AG08396 (cell line): ENCODE measurements at regions not wholly inside any gene's neighbourhood (a gene's known extent, or its start where the extent isn't known, plus 50 kb on each side); places are given as distances from the start of the nearest gene placed in this dataset.
"Not testable (repeated sequence)": the region's sequence is repeated elsewhere in the genome, so short reads cannot be mapped to it uniquely, and the experiment has no call there.

Experiments used
- DNase-seq: peaks from one replicate; pipeline ENCODE4 v3.0.0; 2012; ENCODE audit warnings: low spot score, mixed read lengths

DNA sequence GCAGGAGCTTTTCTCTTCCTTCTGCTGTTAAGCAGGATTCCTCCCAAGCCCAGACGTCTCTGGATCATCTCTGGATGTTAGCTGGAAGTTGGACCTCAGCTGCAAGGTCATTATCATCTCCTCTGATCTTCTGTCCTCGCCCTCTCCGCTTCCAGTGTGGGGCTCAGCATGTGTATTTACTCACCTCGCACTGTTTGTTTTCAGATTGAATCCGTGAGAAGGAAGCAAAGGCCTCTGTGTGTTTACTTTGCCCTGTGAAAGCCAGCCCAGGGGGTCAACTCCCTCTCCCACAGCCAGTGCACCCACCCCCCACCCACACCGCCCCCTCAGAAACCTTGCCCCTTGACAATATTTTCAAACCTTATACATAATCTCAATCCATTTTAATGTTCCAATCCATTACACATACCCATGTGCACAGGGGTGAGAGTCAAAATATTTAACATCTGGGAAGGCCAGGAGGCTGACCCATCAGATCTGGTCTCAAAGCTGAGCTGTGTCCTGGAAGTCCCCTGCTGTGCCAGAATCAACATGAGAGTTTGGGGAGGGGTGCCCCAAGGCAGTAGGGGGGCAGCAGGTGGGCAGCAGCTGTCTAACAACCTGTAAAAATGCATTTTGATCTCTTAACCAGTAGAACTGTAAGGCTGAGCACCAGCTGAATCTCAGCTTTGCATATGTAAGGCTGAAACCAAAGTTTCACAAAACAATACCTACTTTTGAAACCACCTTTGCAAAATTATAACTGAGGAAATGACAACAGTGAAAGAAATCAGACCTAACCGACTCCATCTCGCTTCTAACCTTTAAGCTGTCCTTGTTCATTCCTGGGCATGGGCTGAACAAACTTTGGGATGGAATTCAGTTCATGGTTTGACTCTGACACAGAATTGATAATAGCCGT, 157.9 kb downstream of the ZNF664 start:
- no peak for DNase-seq

DNA sequence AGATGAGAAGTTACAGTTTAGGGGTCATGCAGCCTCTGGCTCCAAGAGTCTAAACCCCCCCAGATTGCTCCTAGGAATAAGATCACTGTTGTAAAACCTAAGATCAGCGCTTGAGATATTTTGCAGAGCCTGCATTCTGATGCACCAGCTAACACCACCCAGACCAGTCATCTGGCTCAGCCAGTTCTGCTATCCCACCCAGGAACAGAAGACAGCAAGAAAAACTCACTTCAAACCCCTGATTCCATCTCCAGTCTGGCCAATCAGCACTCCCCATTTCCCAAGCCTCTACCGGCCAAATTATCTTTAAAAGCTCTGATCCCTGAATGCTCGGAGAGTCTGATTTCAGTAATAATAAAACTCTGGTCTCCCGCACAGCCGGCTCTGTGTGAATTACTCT, 158.6 kb downstream of the ZNF664 start:
- DNase-seq: no peak

DNA sequence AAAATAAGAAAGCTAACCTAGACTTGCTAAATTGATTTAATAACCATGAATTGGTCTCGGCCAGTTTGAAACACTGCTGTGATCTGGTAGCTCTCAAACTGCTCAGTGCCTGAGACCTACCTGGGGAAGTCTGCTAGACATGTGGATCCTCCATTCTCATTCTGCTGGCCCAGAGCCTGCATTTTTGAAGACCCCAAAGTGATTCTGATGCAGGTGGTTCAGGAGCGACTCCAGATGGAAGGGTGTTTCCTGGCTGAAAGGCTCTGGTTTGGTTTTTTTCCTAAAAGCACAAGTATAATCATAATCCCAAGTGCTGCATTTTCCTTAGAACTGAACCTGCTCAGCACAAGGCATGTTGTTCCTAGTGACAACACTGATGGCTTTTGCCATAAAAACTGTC, 159.5 kb downstream of the ZNF664 start:
- no peak for DNase-seq

DNA sequence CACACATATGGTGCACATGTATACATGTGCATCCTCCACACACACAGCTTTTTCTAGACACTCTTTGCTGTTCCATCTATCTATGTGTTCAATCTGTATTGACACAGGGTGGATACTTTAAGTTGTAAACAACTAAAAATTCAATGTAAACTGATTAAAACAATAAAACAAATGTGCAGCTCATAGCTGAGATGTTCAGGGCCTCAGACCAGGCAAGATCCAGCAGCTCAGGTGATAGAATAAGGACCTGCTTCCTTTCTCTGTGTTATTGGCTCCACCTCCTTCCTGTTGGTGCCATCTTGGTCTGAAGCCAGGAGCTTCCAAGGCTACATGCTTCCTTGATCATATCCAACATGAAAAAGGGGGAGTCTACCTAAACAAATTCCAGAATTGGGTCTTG, 158.1 kb upstream of the RFLNA start:
- no peak for DNase-seq

DNA sequence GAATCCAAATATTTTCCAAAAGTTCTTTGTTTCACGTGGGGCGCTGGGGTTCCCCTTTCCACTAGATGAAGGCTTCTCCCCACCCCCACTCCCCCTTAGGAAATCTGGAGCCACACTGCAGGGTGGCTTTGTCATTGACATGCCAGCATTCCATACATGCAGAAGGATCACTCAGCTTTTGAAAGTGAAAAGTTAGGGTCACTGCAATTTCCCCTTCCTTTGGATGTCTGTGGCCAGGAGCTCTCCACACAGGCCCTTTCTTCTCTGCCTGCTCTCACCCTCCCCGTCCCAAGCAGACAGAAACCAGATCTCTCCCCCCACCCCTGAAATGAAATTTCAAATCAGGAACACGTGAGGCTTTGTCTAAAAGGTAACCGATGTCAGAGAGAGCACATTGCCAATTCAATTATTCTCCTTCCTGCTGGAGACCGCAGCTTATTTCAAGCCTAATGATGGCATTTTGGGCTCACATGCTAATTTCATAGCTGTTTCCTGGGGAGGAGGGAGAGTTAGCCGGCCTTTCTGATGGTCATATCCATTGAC, 153.9 kb upstream of the RFLNA start:
- no peak for DNase-seq

DNA sequence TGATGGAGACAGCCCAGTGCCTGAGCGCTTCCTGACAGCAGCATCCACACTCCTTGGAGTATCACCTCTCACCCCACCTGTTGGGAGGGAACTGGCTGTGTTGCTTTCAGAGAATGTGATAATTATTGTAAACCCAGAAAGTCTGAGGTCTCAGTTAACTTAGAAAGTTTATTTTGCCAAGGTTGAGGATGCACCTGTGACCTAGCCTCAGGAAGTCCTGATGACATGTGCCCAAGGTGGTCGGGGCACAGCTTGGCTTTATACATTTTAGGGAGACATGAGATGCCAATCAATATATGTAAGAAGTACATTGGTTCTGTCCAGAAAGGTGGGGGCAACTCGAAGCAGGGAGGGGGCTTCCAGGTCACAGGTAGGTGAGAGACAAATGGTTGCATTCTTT, 153.3 kb upstream of the RFLNA start:
- not testable (repeated sequence) for DNase-seq

DNA sequence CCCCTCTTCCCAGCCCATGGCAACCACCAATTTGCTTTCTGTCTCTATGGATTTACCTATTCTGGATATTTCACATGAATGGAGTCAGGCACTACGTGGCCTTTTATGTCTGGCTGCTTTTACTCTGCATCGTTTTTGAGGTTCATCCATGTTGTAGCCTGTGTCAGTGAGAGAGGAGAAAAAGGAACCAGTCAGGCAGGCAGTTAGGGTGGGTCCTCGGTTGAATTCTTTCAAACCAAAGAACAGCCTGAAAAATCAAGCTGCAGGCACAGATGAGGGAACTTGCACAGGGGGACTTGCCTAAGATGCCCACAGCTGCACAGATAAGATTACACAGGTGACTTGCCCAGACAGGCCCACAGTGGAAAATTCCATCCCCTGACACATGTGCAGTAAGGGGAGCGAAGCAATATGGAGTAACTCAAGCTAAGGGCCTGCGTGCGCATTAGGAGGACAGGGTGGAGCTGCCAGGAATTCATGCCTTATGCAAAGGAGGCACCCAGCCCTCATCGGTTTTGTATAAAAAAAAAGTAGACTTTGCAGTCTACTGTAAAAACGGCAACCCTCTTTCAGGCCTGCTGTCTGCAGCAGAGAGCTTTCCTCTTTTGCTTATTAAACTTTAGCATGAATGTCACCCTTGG, 152.4 kb upstream of the RFLNA start:
- DNase-seq: no peak

DNA sequence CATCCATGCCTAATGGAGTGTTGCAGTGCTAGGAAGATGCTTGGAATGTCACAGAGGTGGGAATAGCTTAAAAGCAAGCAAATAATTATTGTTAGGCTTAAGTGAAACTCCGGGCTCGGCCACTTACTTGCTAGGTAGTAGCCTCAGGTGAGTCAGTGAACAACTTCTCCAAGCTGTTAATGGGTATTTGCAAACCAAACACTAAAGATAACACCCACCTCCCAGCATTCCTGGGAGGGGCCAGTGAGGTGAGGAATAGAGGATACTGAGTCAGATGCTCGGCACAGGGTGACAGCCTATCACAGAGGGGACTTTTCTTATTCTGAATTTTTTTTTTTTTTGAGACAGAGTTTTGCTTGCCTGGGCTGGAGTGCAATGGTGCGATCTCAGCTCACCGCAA, 151.2 kb upstream of the RFLNA start:
- no peak for DNase-seq

DNA sequence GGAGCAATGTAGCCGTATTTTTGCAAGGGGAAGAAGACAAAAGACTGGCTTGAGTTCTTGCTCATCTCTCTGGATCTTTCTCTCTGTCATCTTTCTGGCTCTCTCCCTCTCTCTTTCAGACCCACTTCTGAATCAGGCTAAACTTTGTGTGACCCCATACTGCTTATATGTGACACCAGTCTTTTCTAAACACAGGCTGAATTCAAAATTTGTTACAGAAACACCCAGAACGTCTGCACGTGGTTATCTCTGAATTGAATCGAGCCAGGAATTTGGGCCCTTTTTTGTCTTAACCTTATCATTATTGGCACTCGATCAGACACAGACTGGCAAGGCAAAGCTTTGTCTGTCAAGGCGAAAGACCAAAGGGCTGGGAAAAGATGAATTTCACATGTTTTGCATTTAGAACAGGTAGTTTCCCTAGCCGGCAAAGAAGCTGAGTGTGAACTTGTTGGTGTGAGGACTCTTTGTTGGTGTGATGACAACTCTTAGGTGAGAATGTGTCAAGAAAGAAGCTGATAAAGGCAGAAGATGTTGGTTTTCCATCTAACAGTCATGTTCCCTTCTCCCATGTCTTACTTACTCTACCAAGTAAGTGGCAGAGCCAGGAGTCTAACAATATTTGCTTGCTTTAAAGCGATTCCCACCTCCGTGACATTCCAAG, 150.2 kb upstream of the RFLNA start:
- DNase-seq: no peak

DNA sequence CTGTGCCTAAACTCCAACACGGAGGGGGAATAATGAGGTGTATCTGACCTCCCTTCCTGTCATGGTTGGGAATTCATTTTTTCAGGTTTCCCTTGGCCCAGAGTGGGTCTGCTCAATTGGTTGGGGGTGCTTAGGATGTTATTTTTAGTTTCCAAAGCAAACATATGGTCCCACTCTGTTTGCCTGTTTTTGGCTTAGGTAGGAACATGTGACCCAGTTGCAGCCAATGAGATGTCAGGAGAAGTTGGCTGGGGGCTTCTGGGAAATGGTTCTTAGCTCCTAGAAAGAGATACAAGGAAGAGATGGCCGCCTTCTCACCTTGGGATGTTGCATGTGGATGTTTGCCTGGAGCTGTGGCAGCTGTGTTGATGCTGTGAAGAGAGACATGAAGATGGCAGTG, 147.9 kb upstream of the RFLNA start:
- DNase-seq: no peak

DNA sequence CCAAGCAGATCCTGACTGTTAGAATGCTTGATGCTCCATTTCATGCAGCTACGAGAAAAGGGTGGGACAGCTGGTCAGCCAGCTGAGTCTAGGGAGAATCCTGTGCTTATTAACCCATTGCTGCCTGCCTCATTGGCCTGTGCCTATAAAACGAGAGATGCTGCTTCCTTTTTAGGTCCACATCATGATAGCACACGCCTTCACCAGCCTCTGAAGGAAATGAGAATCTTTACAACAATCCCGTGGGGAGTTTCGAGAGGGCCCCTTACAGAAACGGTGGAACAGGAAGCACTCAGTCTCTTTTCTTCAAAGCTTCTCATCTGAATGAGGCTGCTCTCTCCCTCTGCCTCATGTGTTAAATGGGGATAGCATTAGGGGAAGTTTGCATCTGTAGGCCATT, 147.3 kb upstream of the RFLNA start:
- no peak for DNase-seq

DNA sequence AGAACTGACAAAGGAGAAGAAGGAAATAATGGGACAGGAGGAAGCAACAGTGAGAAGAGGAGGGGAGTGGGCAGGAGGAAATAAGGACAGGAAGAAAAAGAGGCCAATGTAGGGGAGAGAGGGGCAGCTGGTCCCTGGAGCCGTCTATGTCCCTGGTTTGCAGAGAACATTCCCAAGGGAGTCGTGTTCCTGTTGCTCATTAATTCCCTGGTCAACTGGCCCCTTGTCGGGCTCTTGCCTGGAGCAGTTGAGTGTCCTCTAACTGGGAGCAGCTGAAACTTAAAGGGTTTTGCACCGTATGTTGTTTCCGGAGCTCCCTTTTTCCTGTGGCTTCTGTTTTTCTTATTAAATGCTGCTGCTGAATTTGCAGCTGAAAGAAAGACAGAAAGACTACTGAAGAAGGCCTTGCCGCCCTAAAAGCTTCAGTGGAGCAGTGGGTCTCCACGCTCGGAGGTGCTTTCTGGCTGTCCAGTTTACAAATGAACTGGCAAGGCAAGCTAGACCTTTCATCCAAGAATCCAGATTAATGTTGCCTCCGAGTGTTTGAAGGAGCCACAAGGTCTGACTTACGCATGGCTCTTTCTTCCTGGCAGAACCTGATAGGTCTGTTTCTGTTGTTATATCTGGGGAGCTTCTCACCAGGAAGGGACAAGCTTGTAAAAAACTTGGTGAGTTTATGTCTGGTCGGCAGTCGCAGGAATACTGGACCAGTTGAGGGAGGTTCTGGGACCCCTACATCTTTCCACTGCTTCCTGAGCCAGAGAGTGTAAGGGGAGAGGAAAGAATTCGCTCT, 146.2 kb upstream of the RFLNA start:
- no peak for DNase-seq

DNA sequence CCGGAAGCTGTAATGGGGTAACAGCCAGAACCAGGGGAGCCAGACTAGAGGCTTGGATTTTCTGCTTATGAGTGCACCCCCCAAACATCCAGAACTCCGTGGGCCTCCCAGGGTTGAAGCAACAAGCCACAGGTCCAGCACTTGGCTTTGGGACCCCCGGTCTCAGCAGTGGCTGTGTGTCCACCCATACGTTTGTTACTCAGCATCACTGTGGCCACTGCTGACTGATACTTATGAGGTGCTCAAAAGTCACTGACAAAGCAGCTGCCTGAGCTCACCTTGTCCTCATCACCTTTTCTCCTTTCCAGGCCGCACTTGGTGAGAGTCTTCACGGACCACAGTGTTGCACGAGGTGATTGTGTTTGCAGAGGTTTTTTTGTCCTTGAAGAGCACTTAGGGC, 145.6 kb upstream of the RFLNA start:
- DNase-seq: no peak

DNA sequence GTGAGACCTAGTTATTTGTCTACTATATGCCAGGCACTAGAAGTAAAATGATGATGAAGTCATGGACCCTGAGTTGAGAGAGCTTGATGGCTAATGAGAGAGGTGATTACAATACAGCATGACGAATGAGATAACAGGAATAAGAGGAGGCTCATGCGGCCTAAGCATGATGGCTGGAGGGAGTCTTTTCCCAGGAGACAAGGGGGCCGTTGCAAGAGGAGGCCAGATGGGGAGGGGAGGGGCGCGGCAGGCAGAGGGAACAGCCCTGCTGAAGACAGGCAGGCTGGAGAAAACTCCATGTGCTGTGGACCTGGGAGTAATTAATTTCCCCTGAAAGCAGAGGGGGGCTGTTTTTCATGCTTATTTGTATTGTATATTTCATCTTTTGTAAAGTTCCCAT, 144.7 kb upstream of the RFLNA start:
- no peak for DNase-seq

DNA sequence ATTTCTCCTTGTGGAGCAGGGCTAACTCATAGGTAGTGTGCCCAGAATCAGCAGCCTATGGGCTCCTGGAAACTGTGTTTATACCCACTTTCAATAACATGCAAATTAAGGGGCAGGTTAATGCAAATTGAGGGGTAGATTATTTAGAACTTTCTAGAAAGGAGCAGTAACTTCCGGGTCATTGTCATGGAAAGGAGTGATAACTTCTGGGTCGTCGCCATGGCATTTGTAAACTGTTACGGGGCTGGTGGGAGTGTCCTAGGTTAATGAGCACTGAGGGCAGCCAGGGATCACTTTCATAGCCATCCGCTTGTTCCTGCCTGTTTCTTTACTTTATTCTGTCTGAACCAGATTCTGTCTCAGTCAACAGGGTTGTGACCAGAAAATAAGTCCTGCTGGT, 143.3 kb upstream of the RFLNA start:
- DNase-seq: no peak

DNA sequence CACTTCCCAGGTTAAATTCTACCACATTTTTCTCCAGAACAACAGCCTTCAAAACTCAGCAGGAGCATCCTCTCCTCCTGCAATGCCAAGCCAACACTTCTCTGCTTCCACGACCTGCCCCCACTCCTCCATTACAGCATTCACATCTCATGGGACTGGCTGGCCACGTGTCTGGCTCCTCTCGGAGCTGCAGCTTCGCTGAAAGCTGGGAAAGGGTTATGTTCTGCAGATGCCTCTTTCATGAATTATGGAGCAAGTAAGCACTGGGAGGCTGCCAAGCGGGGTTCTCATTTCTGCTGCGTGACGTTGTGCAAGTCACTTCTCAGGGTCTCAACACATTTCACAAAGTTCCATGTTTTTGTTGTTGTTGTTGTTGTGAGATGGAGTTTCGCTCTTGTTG, 142.2 kb upstream of the RFLNA start:
- no peak for DNase-seq

DNA sequence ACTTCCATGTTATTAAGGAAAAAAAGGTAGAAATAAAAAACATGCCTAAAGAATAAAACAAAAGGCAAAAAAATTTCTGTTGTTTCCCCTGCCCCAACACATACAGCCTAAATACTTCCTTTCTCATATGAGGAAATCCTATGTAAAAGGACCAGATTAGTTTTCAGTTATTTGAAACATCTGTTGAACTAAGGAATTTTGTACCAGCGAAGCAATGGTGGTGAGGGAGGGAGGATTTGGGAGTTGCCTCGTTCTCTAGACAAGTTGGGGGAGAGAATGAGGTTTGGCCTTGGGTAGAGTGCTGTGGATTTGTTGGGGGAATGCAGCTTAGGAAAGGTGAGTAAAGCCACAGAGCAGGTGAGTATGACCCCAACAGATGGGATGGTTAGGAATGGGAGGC, 141.5 kb upstream of the RFLNA start:
- DNase-seq: no peak

DNA sequence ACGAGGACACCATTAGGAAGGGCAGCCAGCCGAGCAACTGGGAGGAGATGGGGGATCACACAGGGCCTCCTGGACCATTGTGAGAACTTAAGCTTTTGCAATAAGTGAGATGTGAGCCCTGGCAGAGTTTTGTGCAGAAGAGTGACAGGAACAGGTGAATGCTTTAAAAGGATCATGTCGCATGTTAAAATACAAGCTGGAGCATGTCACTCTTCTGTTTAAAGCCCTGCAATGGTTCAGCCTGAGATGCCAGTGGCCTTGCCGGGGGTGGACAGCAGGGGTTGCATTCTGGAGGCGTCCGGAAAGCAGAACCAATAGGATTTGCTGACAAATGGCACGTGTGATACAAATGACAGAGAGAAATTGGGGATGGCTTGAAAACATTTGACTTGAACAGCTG, 137.5 kb upstream of the RFLNA start:
- no peak for DNase-seq

DNA sequence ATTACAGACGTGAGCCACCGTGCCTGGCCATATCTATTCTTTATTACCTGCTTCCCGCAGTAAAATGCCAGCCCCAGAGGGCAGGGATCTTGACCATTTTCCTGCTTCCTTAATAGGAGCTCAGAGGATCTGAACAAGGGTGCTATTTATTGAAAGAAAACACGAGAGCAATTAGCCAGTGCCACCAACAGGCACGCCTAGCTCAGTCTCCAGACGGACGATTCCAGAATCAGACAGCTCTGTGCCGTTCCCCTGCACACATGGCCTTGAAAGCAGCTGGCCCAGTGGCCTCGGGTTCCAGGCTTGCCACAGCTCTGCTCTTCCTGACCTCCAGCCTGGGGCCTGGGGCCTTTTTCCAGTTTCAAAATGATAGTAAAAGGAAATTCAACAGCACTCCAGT, 135.2 kb upstream of the RFLNA start:
- DNase-seq: no peak

DNA sequence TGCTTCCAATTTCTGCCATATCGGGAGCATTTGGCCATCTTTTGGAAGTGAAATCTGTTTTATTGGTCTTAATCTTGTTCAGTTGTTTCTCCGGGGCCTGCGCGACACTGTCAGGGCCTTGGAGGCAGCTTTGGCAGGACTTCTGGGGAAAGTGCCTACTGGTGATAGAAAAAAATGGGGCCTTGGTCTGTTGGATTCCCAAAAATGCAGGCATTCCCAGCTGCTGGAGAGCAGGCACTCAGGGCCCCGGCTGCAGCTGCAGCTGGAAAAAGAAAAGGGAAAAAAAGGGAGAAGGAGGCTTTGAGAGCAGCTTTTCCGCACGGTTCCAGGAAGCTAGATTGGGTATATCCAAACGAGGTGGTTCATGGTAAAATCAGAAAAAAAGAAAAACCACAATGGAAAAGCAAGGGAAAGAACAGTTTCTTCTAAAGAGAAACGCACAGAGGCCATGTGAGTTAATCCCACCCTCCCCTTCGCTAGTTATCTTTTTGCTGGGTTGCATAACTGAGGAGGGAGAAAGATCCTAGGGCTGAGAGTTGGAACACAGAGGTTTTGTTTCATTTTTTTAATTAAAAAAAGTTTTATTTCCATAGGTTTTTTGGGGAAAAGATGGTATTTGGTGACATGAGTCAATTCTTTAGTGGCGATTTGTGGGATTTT, 134.7 kb upstream of the RFLNA start:
- DNase-seq: no peak

DNA sequence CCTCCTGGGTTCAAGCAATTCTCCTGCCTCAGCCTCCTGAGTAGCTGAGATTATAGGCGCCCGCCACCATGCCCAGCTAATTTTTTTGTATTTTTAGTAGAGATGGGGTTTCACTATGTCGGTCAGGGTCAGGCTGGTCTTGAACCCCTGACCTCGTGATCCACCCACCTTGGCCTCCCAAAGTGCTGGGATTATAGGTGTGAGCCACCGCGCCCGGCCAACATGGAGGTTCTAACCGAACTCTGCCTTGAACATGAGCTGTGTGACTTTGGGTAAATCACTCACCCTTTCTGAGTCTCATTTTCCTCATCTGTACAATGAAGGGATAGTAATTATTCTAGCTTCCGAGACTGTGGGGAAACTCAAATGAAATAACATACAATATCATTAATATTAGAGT, 133.5 kb upstream of the RFLNA start:
- DNase-seq: not testable (repeated sequence)
